Panc1 (cell line): ENCODE measurements at regions not wholly inside any gene's neighbourhood (a gene's known extent, or its start where the extent isn't known, plus 50 kb on each side); places are given as distances from the start of the nearest gene placed in this dataset.

Experiments used
- TF ChIP-seq, protein P1 (sequence below): fragments of 450-650 bp; IDR thresholded peaks from 2 replicates; pipeline ENCODE4 v1.5.1; 2017; ENCODE audit warnings: mild to moderate bottlenecking
- TF ChIP-seq, protein P2 (sequence below), 2 experiments: IDR thresholded peaks; 2 replicates each; pipeline ENCODE4 v1.6.1; 2011 to 2012; ENCODE audit warnings: low read depth in 2 of 2, control low read depth in 1 of 2, low read length in 1 of 2, mild to moderate bottlenecking in 1 of 2, moderate library complexity in 1 of 2; ENCODE audit not compliant: insufficient read depth in 1 of 2

DNA sequence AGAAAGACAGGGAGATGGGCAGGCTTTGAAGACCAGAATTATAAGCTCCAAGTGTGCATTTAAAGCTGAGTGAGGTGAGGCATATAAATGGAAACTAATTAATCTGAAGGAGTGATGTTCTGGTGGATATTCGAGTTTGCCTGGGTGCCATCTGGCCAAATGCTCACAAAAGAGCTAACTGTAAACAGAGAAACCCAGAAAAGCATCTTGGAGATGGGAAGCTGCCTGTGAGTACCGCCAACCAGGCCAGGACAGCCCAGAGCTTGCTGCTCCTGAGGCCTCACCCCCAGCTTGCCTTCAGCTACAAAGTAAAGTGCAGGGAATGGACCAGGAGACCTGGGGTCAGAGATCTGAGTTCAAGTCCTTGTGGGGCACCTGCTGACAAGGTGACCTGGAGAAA lies 446.1 kb upstream of the MYT1L start:
- TF ChIP-seq, protein P1, sequence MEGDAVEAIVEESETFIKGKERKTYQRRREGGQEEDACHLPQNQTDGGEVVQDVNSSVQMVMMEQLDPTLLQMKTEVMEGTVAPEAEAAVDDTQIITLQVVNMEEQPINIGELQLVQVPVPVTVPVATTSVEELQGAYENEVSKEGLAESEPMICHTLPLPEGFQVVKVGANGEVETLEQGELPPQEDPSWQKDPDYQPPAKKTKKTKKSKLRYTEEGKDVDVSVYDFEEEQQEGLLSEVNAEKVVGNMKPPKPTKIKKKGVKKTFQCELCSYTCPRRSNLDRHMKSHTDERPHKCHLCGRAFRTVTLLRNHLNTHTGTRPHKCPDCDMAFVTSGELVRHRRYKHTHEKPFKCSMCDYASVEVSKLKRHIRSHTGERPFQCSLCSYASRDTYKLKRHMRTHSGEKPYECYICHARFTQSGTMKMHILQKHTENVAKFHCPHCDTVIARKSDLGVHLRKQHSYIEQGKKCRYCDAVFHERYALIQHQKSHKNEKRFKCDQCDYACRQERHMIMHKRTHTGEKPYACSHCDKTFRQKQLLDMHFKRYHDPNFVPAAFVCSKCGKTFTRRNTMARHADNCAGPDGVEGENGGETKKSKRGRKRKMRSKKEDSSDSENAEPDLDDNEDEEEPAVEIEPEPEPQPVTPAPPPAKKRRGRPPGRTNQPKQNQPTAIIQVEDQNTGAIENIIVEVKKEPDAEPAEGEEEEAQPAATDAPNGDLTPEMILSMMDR = no peak
- TF ChIP-seq, protein P2, sequence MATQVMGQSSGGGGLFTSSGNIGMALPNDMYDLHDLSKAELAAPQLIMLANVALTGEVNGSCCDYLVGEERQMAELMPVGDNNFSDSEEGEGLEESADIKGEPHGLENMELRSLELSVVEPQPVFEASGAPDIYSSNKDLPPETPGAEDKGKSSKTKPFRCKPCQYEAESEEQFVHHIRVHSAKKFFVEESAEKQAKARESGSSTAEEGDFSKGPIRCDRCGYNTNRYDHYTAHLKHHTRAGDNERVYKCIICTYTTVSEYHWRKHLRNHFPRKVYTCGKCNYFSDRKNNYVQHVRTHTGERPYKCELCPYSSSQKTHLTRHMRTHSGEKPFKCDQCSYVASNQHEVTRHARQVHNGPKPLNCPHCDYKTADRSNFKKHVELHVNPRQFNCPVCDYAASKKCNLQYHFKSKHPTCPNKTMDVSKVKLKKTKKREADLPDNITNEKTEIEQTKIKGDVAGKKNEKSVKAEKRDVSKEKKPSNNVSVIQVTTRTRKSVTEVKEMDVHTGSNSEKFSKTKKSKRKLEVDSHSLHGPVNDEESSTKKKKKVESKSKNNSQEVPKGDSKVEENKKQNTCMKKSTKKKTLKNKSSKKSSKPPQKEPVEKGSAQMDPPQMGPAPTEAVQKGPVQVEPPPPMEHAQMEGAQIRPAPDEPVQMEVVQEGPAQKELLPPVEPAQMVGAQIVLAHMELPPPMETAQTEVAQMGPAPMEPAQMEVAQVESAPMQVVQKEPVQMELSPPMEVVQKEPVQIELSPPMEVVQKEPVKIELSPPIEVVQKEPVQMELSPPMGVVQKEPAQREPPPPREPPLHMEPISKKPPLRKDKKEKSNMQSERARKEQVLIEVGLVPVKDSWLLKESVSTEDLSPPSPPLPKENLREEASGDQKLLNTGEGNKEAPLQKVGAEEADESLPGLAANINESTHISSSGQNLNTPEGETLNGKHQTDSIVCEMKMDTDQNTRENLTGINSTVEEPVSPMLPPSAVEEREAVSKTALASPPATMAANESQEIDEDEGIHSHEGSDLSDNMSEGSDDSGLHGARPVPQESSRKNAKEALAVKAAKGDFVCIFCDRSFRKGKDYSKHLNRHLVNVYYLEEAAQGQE (IDR thresholded peaks at IDR 0.05; ENCODE audit: insufficient read depth in 1 of 2, low read depth in 2 of 2, low read length in 1 of 2) = no peak
